NCI-H82 treated with DMSO at 0.1 percent for 48 hours (cell line): ENCODE measurements at regions not wholly inside any gene's neighbourhood (a gene's known extent, or its start where the extent isn't known, plus 50 kb on each side); places are given as distances from the start of the nearest gene placed in this dataset.

Experiments used
- DNase-seq: peaks from one replicate; lab custom pipeline; 2025; ENCODE audit not compliant: unreplicated experiment; lab: John Stamatoyannopoulos, UW

DNA sequence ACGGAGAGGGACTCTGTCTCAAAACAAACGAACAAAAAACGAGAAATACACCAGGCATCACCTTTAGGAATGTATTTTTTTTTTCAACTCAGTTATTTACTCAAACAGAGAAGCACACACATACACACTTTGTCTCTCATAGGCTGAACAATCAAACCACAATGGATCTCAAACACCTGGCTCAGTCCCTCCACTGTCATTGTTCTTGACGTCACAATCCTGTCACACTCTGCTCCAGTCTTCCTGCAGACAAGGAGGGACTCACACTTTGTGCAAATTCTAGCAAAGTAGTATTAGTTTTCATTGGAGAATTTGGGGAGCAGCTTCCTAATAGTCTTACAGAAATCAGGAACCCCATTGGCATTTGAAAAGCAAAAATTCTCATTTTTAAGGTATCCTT lies 727.8 kb downstream of the BCL11B start:
- no peak for DNase-seq

DNA sequence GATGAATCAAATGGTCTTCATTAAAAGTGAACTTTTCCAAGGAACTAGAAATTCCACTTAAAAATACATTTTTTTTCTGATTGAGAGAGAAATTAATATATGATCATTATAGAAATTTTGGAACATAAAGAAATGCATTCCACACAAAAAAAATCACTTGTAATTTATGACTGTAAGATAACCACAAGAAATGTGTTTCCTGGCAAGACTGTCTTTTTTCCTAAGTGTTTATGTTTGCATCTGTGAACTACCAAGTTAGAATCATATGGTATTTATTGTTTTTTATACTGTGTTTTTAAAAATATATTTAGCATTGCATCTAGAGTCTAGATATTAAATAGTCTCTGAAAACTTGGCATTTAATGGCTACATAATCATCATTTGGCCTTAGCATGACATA lies 726.8 kb downstream of the BCL11B start:
- no peak for DNase-seq

DNA sequence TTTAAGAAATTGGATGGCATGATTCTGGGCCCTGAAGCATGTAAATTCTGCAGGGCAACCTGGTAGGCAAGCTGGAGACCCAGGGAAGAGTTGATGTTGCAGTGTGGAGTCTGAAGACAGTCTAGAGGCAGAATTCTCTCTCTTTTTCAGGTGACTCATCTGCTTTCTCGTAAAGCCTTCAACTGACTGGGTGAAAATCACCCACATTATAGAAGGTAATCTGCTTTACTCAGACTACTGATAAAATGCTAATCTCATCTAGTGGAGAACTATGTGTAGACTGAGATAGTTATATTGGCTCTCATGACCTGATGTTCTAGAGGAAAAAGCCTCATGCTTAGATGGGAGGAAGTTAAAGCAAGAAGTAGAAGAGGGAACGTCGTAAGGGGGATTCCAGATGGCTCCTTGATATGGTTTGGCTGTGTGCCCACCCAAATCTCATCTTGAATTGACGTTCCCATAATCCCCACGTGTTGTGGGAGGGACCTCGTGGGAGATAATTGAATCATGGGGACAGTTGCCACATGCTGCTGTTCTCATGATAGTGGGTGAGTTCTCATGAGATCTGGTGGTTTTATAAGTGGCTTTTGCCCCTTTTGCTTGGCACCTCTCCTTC lies 723.8 kb downstream of the BCL11B start:
- DNase-seq = peak; percentile 83

DNA sequence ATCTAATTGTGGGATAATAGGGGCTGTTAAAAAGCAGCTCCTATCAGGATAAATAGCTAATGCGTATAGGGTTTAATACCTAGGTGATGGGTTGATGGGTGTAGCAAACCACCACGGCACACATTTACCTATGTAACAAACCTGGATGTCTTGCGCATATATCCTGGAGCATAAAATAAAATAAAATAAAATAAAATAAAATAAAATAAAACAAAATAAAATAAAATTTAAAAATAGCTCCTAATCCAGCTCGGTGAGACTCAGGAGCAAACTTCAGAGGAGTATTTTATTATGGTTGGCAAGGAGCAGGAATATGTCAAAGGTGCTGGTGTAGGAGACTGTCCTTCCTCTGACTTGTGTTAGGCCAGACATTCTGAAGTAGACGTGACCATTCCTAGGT lies 721.0 kb downstream of the BCL11B start:
- DNase-seq = no peak

DNA sequence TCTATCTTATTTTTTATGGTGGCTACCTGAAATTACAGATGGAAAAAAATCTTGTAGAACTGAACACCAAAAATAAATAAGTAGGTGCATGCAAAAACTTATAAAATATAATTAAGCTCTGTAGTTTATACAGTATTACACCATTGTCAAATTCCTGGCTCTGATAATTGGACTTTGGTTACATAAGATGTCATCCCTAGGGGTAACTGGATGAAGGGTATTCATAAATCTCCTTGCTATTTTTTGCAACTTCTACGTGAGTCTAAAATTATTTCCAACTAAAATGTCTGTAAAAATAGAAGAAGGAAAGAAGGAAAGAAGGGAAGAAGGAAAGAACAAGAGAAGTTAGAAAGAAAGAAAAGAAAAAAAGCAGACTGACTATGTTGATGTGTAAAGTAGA lies 716.6 kb downstream of the BCL11B start:
- DNase-seq = no peak

DNA sequence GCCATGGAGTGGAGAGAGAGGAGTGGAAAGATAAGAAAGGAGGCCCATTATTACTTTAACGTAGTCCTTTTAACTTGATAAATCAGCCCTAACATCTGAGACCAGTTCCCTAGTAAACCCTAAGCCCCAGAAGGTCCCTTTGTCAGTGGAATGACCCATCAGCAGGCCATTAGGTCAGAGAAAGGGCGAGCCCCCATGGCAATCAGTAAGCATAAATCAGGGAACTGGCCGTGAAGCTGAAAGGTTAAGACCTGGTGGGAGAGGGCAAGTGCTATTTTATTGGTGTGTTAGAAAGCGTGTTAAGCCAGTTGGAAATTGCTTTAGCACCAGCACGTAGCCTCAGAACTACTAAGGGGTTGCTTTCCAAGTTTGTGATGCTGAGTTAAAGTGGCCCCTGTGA lies 708.0 kb downstream of the BCL11B start:
- DNase-seq = no peak

DNA sequence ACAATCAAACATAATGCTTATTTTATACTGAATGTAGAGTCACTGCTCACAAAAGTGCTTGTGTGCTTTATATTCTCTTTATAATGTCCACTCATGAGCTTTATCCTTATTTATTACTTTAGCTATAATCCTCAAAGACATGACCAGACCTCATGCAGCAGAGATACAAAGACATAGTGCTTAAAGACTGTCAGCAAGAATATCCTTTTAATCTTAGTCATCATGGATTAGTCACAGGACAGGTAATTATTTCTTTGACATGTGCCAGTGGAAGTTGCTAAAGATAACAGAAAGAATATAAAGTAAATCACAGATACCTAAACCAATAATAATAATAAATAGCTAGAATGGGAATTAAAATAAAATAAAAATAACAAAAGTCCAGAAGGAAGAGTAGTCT lies 707.5 kb downstream of the BCL11B start:
- peak; percentile 57 for DNase-seq

DNA sequence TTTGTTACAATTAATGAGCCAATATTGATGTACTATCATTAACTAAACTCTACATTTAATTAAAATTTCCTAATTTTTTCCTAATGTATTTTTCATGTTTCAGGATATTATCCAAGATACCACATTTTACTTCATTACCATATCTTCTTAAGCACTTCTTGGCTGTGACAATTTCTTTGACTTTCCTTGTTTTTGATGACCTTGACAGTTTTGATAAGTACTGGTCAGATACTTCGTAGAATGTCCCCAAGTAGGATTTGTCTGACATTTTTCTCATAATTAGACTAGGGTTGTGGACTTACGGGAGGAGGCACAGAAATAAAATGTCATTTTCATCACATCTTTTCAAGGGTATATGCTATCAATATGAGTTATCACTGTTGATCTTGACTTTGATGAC lies 700.9 kb downstream of the BCL11B start:
- no peak for DNase-seq

DNA sequence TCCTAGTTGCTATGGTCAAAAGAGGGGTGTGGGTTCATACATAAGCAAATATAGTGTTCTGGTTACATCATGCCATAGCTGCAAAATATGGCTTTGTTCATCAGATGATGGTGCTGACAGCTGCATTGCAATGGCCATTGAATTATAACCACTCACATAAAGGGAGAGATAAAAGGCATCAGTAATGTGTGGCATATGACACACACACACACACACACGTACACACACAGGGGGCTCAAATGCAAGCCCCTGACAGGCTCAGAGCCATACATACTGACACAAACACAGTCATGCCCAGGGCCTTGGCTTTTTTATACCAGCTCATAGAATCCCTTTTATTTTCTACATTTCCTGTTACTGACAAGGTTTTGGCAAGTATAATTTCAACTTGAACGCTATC lies 698.9 kb downstream of the BCL11B start:
- DNase-seq = no peak

DNA sequence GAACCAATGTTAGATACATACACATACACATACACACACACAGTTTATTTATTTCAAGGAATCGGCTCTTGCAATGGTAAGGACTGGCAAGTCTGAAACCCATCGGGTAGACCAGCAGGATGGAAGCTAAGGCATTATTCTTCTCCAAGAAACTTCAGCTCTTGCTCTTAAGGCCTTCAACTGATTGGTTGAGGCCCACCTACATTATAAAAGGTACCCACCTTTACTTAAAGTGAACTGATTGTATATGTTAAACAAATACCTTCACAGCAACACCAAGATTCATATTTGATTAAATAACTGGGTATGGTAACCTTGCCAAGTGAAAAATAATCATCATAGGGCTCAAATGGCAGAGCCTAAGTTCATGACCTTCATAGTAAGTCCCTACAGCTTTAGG lies 695.5 kb downstream of the BCL11B start:
- DNase-seq = no peak

DNA sequence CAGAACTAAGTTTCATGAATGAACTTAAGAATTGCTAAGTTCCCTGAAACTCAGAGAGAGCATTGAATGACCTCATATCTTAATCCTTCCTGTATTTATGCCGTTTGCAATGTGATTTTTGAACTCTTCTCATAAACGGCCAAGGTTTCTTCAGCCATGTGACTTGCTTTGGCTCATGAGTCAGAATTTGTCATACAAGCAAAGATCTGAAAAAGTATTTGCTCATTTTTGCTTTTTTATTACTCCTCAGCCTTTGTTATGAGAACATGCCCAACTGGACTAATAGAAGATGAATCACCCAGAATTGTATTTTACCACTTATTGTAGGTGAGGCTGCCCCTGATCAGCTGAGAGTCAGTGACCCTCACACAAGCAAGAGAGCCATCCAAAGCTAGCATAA lies 693.8 kb downstream of the BCL11B start:
- DNase-seq = no peak

DNA sequence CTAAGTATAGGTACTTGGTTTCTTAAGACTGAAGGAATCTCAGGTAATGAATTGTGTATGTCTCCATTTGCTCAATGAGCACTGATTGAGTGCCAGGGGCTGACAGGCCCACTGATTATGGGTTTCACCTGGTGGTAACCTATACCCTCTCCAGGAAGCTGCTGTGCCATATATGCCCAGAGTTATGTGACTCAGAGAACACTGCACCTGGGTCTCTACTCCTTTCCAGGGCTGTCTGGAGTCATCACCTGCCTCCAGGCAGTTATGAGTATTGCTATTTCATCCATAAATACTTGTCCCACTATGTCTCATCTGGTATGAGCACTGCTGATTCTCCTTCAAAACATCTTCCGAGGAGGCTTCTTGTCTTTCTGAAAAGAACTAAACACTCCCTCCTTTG lies 692.9 kb downstream of the BCL11B start:
- DNase-seq = no peak

DNA sequence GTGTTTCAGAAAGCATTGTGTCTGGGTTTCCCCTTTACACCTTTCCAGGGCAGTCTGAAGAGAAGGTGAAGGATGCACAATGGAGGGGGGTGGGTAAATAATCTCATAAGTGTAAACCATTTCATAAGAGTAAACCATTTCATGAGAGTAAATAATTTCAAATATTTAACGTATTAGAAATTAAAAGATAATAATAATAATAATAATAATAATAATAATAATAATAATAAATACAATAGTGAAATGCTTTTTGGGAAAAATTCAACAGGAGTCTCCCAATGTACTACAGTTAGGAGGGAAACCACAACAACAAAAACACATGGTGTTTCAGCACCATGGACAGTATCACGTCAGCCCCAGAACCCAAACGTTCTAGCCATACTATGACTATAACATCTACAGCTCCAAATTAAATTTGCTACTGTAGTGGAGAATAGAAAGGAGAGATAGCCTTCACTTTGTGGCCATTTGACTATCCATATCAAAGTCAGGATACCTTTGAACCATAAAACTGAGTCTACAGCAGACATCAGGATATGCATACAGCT lies 691.8 kb downstream of the BCL11B start:
- no peak for DNase-seq

DNA sequence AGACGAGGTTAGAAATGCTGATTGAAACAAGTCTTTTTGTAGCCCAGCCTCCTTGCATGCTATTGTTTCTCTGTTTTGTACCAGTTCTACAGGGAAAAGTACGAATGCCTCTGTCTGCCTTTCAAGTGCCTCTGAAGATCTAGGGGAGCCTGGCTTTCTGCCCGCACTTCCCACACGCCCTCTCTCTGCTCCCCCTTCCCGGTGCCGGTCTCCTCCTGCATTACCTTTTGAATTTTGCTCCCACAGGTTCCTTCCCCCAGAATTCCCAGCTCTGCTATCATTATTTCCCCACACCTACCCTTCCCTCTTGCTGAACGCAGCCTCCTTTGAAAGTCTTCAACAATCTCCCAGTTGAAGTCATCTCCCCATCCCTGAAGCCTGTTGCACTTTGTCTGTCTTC lies 689.7 kb downstream of the BCL11B start:
- peak; percentile 58 for DNase-seq

DNA sequence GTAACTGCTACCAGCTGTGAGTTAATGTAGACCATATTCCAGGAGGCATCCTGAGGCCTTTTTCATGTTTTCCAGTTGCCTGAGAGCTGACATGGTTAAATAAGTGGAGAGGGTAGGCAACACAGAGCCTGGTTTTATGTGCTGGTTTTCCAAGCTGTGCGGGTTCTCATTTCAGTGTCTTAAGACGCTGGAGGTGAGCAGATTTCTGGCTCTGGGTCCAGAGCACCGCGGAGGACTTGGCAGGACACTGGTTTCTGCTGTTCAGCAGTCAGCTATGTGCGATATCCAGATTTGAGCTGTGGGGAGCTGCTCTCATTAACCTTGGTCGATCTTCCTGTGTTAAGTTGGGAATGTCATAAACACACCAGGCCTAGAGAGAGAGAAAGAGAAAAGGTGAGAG lies 680.8 kb downstream of the BCL11B start:
- no peak for DNase-seq

DNA sequence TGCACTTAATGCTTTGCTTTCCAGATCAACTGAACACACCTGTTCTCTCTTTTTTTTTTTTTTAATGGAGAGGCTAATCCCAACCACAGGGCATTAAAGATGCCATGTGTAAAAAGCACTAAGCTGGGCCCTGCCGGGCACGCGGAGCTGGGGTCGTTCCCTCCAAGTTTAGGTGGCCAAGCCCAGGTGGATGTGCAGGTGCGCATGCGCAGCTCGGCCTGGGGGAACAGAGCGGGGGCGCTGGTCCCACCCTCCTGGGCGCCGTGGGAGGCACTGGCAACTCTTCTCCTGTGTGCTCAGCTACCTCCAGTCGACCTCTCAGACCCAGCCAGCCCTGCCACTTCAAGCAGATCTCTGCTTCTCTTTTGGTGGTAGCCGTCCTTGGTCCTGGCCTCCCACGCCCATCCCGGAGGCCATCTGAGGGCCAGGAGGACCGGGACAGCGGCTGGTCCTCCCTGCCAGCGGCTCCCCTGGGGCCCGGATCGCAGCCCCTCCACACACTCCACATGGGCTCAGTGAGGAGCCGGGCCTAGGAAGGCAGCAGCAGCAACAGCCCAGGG lies 679.3 kb downstream of the BCL11B start:
- no peak for DNase-seq

DNA sequence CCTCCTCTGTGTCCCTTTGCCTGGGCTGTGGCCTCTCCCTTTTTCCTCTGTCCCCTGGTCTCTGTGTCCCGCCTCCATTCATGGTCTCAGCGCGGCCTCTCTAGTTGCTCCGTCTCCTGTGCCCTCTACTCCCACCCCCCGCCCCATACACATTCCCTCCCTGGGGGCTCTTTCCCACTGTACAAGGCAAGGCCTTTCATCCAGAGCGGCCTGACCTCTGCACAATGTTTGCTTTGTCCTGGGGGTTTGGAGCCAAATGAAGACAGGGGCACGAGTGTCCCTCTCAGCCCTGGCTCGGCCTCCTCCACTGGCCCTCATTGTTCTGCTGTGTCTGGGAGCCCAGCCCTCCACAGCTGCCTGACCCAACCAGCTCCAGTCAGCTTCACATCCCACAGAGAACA lies 678.6 kb downstream of the BCL11B start:
- no peak for DNase-seq

DNA sequence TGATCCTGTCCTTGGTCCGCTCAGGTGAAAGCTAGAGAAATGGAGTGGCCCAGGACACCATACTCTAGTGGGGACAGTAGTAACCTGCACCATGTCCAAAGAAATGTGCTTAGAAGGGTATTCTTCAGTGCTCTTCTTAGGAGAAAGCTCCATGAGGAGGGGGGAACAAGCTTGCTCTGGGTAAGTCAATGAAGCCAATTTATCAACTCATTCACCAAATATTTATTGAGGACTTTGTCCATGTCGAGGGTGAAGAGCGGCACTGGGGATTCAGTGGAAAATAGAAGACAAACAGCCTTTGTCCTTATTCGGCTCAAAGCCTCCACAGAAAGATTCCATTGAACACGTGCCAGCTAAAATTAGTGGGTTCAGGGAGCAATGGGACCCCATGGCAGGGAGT lies 677.8 kb downstream of the BCL11B start:
- no peak for DNase-seq

DNA sequence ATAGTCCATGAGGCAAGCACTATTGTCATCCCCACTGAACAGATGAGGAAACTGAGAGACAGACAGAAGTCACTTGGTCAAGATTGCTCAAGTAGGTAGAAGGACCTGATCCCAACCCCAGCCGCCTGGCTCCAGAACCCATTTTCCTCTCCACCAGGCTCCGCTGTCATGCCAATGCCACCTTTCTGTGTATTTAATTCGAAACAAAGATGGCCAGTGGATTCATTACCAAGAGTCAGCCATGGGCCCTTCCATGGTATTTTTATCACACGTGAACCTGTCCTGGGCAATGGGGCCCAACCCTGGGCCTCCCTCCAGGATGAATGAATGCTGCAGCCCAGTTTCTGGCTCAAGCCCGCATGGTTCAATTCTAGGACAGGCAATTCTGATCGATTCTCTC lies 673.4 kb downstream of the BCL11B start:
- DNase-seq = no peak

DNA sequence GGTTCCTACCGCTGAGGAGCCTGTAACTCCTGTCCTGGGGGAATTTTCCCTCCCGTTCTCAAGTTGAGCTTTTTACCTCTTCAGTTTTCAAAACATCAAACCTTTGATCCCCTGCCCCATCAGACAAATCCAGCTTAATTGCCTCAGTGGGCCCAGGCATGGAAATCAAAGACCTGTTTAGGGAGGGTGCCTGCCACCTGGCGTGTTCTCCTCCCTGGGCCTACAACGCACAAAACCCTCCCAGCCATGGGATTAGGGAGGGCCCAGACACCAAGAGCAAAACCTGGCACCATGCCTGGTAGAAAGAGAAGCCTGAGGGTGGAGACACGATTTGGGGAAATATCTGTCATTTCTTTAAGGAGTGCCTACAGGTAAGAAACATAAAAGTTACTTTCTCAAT lies 672.9 kb downstream of the BCL11B start:
- peak; percentile 52 for DNase-seq

DNA sequence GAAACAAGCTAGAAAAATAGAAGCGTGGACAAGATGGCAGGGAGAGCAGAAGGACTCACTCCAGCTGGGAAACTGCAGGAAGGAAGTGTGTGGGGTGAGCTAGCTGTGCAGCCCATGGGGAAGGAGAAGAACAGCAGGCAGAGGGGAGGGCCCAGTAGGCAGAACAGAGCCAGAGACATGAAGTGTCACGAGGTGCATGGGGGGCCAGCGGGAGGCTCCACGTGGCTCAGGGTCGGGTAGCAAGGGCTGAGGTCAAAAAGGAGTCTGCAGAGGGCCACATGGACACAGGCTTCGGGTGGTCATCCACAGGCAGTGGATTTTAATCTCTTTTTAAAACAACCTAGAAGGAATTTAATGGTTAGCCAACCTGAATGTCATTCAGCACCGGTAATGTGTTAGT lies 669.0 kb downstream of the BCL11B start:
- no peak for DNase-seq

DNA sequence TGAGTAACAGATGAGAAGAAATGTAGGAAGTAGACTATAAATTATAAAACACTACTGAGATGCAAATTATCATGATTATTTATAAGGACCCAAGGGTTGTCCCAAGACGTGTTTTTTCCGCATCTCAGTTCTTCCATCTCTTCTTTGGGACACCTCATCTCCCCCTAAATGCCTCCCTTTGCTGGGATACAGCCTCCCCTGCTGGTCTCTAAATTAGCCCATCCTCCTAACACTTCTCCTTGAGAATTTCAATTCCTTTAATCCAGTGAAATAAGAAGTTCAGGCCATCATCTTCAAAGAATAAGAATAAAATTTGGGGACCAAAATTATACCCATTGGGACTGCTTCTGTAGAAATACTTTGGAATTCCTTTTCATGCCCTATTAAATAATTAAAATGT lies 667.0 kb downstream of the BCL11B start:
- DNase-seq = no peak

DNA sequence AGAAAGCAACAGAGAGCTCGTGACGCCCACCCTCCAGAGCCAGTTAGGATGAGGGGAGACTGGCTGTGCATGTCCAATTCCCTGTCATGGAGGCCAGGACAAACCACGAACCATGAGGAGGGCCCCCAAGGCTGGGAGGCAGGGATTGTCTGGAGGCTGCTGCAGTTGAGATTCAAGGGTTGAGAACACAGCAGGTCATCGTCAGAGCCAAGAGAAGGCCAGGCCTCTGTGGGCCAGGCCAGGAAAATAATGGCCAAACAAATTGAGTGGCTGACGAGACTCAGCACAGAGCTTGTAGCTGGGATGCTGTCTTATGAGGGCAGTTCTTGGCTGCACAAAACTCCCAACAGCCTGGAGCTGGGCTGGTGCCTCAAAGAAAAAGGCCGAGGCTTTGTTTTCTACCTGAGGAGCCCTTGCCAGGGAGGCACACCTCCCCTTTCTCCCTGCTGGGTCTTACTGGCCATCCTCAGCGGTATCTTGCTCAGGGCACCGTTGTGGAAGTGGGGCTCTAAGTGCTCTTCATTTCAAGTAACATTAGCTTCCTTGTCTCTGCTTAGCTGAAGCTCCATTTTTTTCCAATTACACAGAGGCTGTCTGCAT lies 665.9 kb downstream of the BCL11B start:
- no peak for DNase-seq
